GM18867 (cell line): ENCODE measurements at regions not wholly inside any gene's neighbourhood (a gene's known extent, or its start where the extent isn't known, plus 50 kb on each side); places are given as distances from the start of the nearest gene placed in this dataset.

Source experiments
- ATAC-seq: cut with Tn5 transposase; IDR thresholded peaks from one replicate; pipeline ENCODE4 v1.9.1; 2021; ENCODE audit warnings: mild to moderate bottlenecking, moderate library complexity; ENCODE audit not compliant: unreplicated experiment

- no peak for ATAC-seq
These were observed 335.8 kb downstream of the ZIC1 start for GRCh38 chr3:147744967-147745366.

- ATAC-seq: no peak
These were observed 346.1 kb downstream of the ZIC1 start for GRCh38 chr3:147755310-147755709.

- no peak for ATAC-seq
These were observed 347.3 kb downstream of the ZIC1 start for GRCh38 chr3:147756476-147756875.

GRCh38 chr3:147757866-147758265 lies 348.7 kb downstream of the ZIC1 start:
- no peak for ATAC-seq

- ATAC-seq: no peak
These were observed 349.6 kb downstream of the ZIC1 start for GRCh38 chr3:147758771-147759170.

- ATAC-seq: no peak
These were observed 350.9 kb downstream of the ZIC1 start for GRCh38 chr3:147760085-147760484.

GRCh38 chr3:147760941-147761340 lies 351.8 kb downstream of the ZIC1 start:
- ATAC-seq: no peak

- no peak for ATAC-seq
These were observed 364.0 kb downstream of the ZIC1 start for GRCh38 chr3:147773116-147773630.

GRCh38 chr3:147775411-147775810 lies 366.2 kb downstream of the ZIC1 start:
- ATAC-seq: no peak

- ATAC-seq: no peak
These were observed 366.8 kb downstream of the ZIC1 start for GRCh38 chr3:147775816-147776530.

GRCh38 chr3:147793841-147794240 lies 384.7 kb downstream of the ZIC1 start:
- no peak for ATAC-seq

GRCh38 chr3:147794596-147794995 lies 385.4 kb downstream of the ZIC1 start:
- ATAC-seq: no peak

- no peak for ATAC-seq
These were observed 386.3 kb downstream of the ZIC1 start for GRCh38 chr3:147795418-147795817.

GRCh38 chr3:147797095-147797494 lies 387.9 kb downstream of the ZIC1 start:
- ATAC-seq: no peak

GRCh38 chr3:147799601-147800000 lies 390.4 kb downstream of the ZIC1 start:
- ATAC-seq: no peak

- no peak for ATAC-seq
These were observed 398.6 kb downstream of the ZIC1 start for GRCh38 chr3:147807776-147808175.

- ATAC-seq: no peak
These were observed 400.0 kb downstream of the ZIC1 start for GRCh38 chr3:147809206-147809605.

GRCh38 chr3:147812186-147812911 lies 403.2 kb downstream of the ZIC1 start:
- no peak for ATAC-seq

GRCh38 chr3:147813256-147813655 lies 404.1 kb downstream of the ZIC1 start:
- ATAC-seq: no peak

- no peak for ATAC-seq
These were observed 407.6 kb downstream of the ZIC1 start for GRCh38 chr3:147816752-147817151.

GRCh38 chr3:147832611-147833010 lies 423.4 kb downstream of the ZIC1 start:
- ATAC-seq: no peak

GRCh38 chr3:147836330-147836729 lies 427.2 kb downstream of the ZIC1 start:
- no peak for ATAC-seq
